Prostate gland (tissue), 2 donors: ENCODE measurements at regions not wholly inside any gene's neighbourhood (a gene's known extent, or its start where the extent isn't known, plus 50 kb on each side); places are given as distances from the start of the nearest gene placed in this dataset.

Experiments
- CTCF ChIP-seq, 4 experiments: fragments of 200-600 bp in 2 of 4; fragments of 450-650 bp in 2 of 4; sonication (generic) in 2 of 4; IDR thresholded peaks; 1 replicate in 3 of 4; 2 replicates in 1 of 4; pipeline ENCODE4 v1.5.1; 2016 to 2019; ENCODE audit warnings: antibody characterized with exemption in 4 of 4, mild to moderate bottlenecking in 2 of 4, moderate library complexity in 2 of 4
- POLR2AphosphoS5 ChIP-seq: sonication (generic); formaldehyde crosslinking; IDR thresholded peaks from one replicate; pipeline ENCODE4 v1.6.1; 2017; ENCODE audit warnings: antibody characterized with exemption

DNA sequence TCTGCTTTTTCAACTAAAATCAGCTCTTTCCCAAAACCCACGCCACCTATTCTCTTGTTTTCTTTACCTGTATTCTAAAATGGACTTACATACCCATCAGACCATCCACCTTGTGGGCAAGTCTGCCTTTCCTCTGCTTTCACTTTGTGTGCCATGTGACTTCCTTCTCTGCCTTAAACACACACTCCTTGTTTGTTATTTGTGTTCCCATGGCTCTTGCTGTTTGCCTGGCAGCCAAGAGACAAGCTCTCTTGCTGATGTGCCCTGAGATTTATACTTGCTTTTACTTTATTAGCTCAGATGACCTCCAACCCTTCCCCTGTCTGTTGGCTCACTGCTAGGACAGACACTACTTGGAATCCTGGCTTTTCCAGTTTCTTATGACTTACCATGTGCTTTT lies 309.7 kb upstream of the LRRTM4 start:
- TF ChIP-seq CTCF (IDR thresholded peaks at IDR 0.05), result no peak
- TF ChIP-seq POLR2AphosphoS5, result no peak
